K562 (cell line): ENCODE measurements at regions not wholly inside any gene's neighbourhood (a gene's known extent, or its start where the extent isn't known, plus 50 kb on each side); places are given as distances from the start of the nearest gene placed in this dataset.

Experiments
- ATAC-seq: fragments of 200-7000 bp; cut with Tn5 transposase; 3 replicates; pipeline ENCODE4 v1.9.1; 2020; ENCODE audit warnings: moderate library complexity
- BruUV-seq: library from RNA; stranded (reverse); fragments of 400-500 nt; replicated peaks from 2 replicates; lab custom pipeline; 2021; lab: Mats Ljungman, UMichigan
- CTCF ChIA-PET: fragments of 300-600 bp; formaldehyde crosslinking; extraction: SDS; loops from one replicate; lab custom pipeline; 2021; ENCODE audit warnings: low intra/inter-chr PET ratio; lab: Yijun Ruan, JAX
- POLR2A ChIA-PET: fragments of 300-600, 350-650 bp; sonication (Branson Sonifier 250); formaldehyde crosslinking; extraction: SDS; loops from one replicate; lab custom pipeline; 2021; ENCODE audit warnings: antibody characterized with exemption, inconsistent platforms; lab: Yijun Ruan, JAX
- DNase-seq, 4 experiments: peaks; one replicate each; pipeline versions ENCODE4 v3.0.0 to v3.0.0-alpha.2; 2011 to 2018; ENCODE audit warnings: low spot score in 3 of 4, mixed read lengths in 3 of 4; ENCODE audit errors: extremely low read depth in 1 of 4
- FAIRE-seq: peaks from 2 replicates; lab custom pipeline; 2011; peaks lifted over from hg19 to GRCh38; lab: Jason Lieb, UNC
- H2AFZ ChIP-seq: 2 replicates; pipeline ENCODE4 v1.6.0; 2011; ENCODE audit warnings: low read depth, low read length, control low read depth, inconsistent platforms
- H3K27ac ChIP-seq: fragments of 200-600 bp; 3 replicates; pipeline ENCODE4 v1.8.0; 2011; ENCODE audit warnings: low read depth, mild to moderate bottlenecking, control low read depth, inconsistent platforms, low read length, moderate library complexity, mixed read lengths; ENCODE audit errors: extremely low read depth
- H3K27me3 ChIP-seq, 2 experiments: fragments of 300-600 bp in 1 of 2; 2 replicates in 1 of 2; 3 replicates in 1 of 2; pipeline versions ENCODE4 v1.6.0 to v1.8.0; 2011; ENCODE audit warnings: inconsistent platforms in 2 of 2, low read length in 2 of 2, mild to moderate bottlenecking in 1 of 2, mixed read lengths in 1 of 2, moderate library complexity in 1 of 2; ENCODE audit not compliant: control insufficient read depth in 2 of 2, insufficient read depth in 2 of 2
- H3K36me3 ChIP-seq: fragments of 300-600 bp; 3 replicates; pipeline ENCODE4 v1.8.0; 2011; ENCODE audit warnings: mild to moderate bottlenecking, low read length, inconsistent platforms; ENCODE audit not compliant: control insufficient read depth, insufficient read depth
- H3K4me1 ChIP-seq, 2 experiments: fragments of 200-600 bp in 1 of 2; replicated peaks in 1 of 2; 2 replicates in 1 of 2; 3 replicates in 1 of 2; pipeline versions ENCODE4 v1.5.1 to v1.8.0; 2011; ENCODE audit warnings: inconsistent platforms in 2 of 2, low read length in 2 of 2, mild to moderate bottlenecking in 1 of 2, mixed read lengths in 1 of 2, moderate library complexity in 1 of 2; ENCODE audit not compliant: control insufficient read depth in 2 of 2, insufficient read depth in 2 of 2
- H3K4me2 ChIP-seq: 2 replicates; pipeline ENCODE4 v1.6.1; 2011; ENCODE audit warnings: low read length, control low read depth, inconsistent platforms, mixed read lengths; ENCODE audit not compliant: insufficient read depth
- H3K4me3 ChIP-seq: fragments of 200-600 bp; sonication (generic), shearing (Covaris generic); 2 replicates; pipeline ENCODE4 v1.5.1; 2016; ENCODE audit warnings: control low read depth, inconsistent platforms
- H3K79me2 ChIP-seq: fragments of 200-600 bp; 3 replicates; pipeline ENCODE4 v1.8.0; 2011; ENCODE audit warnings: low read length, inconsistent platforms; ENCODE audit not compliant: control insufficient read depth, insufficient read depth
- H3K9ac ChIP-seq, 2 experiments: 2 replicates each; pipeline versions ENCODE4 v1.6.0 to v1.6.1; 2011; ENCODE audit warnings: low read depth in 2 of 2, low read length in 2 of 2, control low read depth in 1 of 2, inconsistent platforms in 1 of 2, mild to moderate bottlenecking in 1 of 2, mixed read lengths in 1 of 2; ENCODE audit not compliant: insufficient read depth in 1 of 2
- H3K9me1 ChIP-seq: one replicate; pipeline ENCODE4 v1.6.0; 2011; ENCODE audit warnings: inconsistent platforms, mild to moderate bottlenecking, low read length, moderate library complexity; ENCODE audit not compliant: control insufficient read depth, insufficient read depth
- H3K9me3 ChIP-seq: replicated peaks from 2 replicates; pipeline ENCODE4 v1.5.1; 2011; ENCODE audit warnings: low read depth, low read length, inconsistent platforms; ENCODE audit not compliant: control insufficient read depth, insufficient read depth
- H4K20me1 ChIP-seq: replicated peaks from 2 replicates; pipeline ENCODE4 v1.6.1; 2011; ENCODE audit warnings: low read length, inconsistent platforms, mixed read lengths; ENCODE audit not compliant: control insufficient read depth, insufficient read depth
- ETV1 ChIP-seq: fragments of 450-650 bp; conservative IDR thresholded peaks from 2 replicates; pipeline ENCODE4 v1.6.1; 2016; ENCODE audit warnings: missing genetic modification characterization, control low read depth, low read depth, missing compliant biosample characterization
- ETV5 ChIP-seq: sonication (generic); formaldehyde crosslinking; IDR thresholded peaks from 2 replicates; pipeline ENCODE4 v1.4.0; 2020; ENCODE audit warnings: low read depth, mild to moderate bottlenecking, missing genetic modification reagents
- EWSR1 ChIP-seq: fragments of 450-650 bp; IDR thresholded peaks from 2 replicates; pipeline ENCODE4 v1.6.1; 2018; ENCODE audit warnings: borderline replicate concordance, mild to moderate bottlenecking, low read depth, moderate library complexity; ENCODE audit not compliant: partially characterized antibody
- KDM5B ChIP-seq: fragments of 200-600 bp; sonication (generic); IDR thresholded peaks from 2 replicates; pipeline ENCODE4 v1.6.1; 2012; ENCODE audit warnings: low read depth, mild to moderate bottlenecking, moderate library complexity, low read length, control low read depth, inconsistent platforms; ENCODE audit not compliant: insufficient replicate concordance
- MYNN ChIP-seq, 2 experiments: sonication (generic); formaldehyde crosslinking in 1 of 2; IDR thresholded peaks; 2 replicates each; pipeline versions ENCODE4 v1.5.0 to v1.6.1; 2016 to 2020; ENCODE audit warnings: antibody characterized with exemption in 1 of 2, missing genetic modification reagents in 1 of 2
- NCOA6 ChIP-seq: fragments of 450-650 bp; IDR thresholded peaks from 2 replicates; pipeline ENCODE4 v1.6.1; 2017; ENCODE audit warnings: mild to moderate bottlenecking
- ZNF384 ChIP-seq: IDR thresholded peaks from 2 replicates; pipeline ENCODE4 v1.6.1; 2012; ENCODE audit warnings: low read depth, low read length, improper control_type of control experiment
- ZNF561 ChIP-seq: fragments of 450-650 bp; formaldehyde crosslinking; conservative IDR thresholded peaks from 2 replicates; pipeline ENCODE4 v1.4.0; 2020; ENCODE audit warnings: mild to moderate bottlenecking, moderate library complexity
- ZNF644 ChIP-seq: fragments of 200-800 bp; sonication (Bioruptor generic); IDR thresholded peaks from 2 replicates; pipeline ENCODE4 v1.6.1; 2016; ENCODE audit warnings: low read depth, missing genetic modification characterization, missing compliant biosample characterization
- ZNF764 ChIP-seq: fragments of 250-450 bp; sonication (Bioruptor Pico); IDR thresholded peaks from 2 replicates; pipeline ENCODE4 v1.4.0; 2020; ENCODE audit warnings: low read depth, mild to moderate bottlenecking, moderate library complexity
- WGBS: fragments of 100-300 bp; shearing (Covaris generic); methylation state at CpG from one replicate; pipeline ENCODE4 v1.1.6; 2016; ENCODE audit warnings: low coverage, mixed read lengths; ENCODE audit not compliant: insufficient coverage; ENCODE audit errors: missing lambda C conversion rate; 5-methylcytosine and 5-hydroxymethylcytosine counted together
- in situ Hi-C: fragments of 300-500 bp; cut with MboI; formaldehyde crosslinking; loops from 4 replicates; pipeline ENCODE4 v1.15.0; 2018; ENCODE audit warnings: inconsistent platforms, mixed read lengths
- intact Hi-C: fragments of 100-400 bp; cut with micrococcal nuclease; formaldehyde crosslinking; loops from 2 replicates; pipeline ENCODE4 v1.14.2; 2022
- TF ChIP-seq, protein P1 (sequence below), 3 experiments: fragments of 200-800 bp in 1 of 3; fragments of 250-450 bp in 1 of 3; fragments of 450-650 bp in 1 of 3; sonication (Bioruptor Pico) in 1 of 3; sonication (Bioruptor generic) in 1 of 3; formaldehyde crosslinking in 1 of 3; IDR thresholded peaks; 2 replicates each; pipeline versions ENCODE4 v1.6.1 to v1.8.0; 2016 to 2022; ENCODE audit warnings: mild to moderate bottlenecking in 2 of 3, missing genetic modification characterization in 2 of 3, missing compliant biosample characterization in 1 of 3, moderate library complexity in 1 of 3
- TF ChIP-seq, protein P2 (sequence below): fragments of 250-450 bp; sonication (Bioruptor Pico); IDR thresholded peaks from 2 replicates; pipeline ENCODE4 v1.4.0; 2020; ENCODE audit warnings: borderline replicate concordance
- TF ChIP-seq, protein P3 (sequence below), 2 experiments: fragments of 450-650 bp; conservative IDR thresholded peaks; 2 replicates each; pipeline ENCODE4 v1.6.1; 2017; ENCODE audit warnings: mild to moderate bottlenecking in 2 of 2, moderate library complexity in 2 of 2
- TF ChIP-seq, protein P4 (sequence below): fragments of 450-650 bp; formaldehyde crosslinking; IDR thresholded peaks from 2 replicates; pipeline ENCODE4 v1.4.0; 2020; ENCODE audit warnings: mild to moderate bottlenecking, mixed read lengths

DNA sequence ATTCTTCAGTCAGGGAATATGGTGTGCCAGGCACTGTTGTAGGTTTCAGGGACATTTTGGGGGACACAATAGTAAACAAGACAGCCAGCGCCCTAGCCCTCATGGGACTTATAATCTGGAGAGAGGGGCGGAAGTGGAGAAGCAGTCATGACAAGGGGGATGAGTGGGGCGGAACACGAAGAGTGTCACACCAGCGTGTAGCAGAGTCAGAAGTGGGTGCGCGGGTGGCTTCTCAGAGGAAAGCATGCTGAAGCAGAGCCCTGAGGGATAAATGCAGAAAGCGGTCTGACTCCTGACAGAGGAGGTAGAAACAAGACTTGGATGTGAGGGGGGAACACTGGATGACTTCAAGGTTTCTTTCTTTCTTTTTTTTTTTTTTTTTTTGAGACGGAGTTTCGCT, 160.3 kb upstream of the LYZL2 start:
- CTCF ChIA-PET = no interaction called here
- Histone ChIP-seq H4K20me1 (no peaks in the 10 kb centered on the region), H3K36me3 (no peaks in the 10 kb centered on the region), H3K9ac (no peak overlapping the region), H3K4me3 (no peak overlapping the region), H3K27ac (no peak overlapping the region), H3K4me1 (peaks cover 0 to 5% of the 10 kb centered on the region in 2 experiments; a peak in 1 of 5 replicates), H3K79me2 (no peaks in the 10 kb centered on the region), H3K9me1 (no peaks in the 10 kb centered on the region), H2AFZ (no peak overlapping the region), H3K27me3 (peaks cover 2 to 33% of the 10 kb centered on the region in 2 experiments; a peak in 3 of 5 replicates), H3K4me2 (no peak overlapping the region), H3K9me3 (no peaks in the 10 kb centered on the region)
- ATAC-seq (no peak), DNase-seq (no peak), FAIRE-seq (no peak)
- intact Hi-C loops (loop anchor here (10.0 kb wide), 2 partner anchors 295 to 1015 kb away; no protein-coding TSS in a partner anchor), in situ Hi-C loops (no loop called here)
- 2% methylated on average over 8 of the region's 10 CpGs for WGBS
- POLR2A ChIA-PET = no interaction called here
- no TSS peak for BruUV-seq
- TF ChIP-seq, protein P1, sequence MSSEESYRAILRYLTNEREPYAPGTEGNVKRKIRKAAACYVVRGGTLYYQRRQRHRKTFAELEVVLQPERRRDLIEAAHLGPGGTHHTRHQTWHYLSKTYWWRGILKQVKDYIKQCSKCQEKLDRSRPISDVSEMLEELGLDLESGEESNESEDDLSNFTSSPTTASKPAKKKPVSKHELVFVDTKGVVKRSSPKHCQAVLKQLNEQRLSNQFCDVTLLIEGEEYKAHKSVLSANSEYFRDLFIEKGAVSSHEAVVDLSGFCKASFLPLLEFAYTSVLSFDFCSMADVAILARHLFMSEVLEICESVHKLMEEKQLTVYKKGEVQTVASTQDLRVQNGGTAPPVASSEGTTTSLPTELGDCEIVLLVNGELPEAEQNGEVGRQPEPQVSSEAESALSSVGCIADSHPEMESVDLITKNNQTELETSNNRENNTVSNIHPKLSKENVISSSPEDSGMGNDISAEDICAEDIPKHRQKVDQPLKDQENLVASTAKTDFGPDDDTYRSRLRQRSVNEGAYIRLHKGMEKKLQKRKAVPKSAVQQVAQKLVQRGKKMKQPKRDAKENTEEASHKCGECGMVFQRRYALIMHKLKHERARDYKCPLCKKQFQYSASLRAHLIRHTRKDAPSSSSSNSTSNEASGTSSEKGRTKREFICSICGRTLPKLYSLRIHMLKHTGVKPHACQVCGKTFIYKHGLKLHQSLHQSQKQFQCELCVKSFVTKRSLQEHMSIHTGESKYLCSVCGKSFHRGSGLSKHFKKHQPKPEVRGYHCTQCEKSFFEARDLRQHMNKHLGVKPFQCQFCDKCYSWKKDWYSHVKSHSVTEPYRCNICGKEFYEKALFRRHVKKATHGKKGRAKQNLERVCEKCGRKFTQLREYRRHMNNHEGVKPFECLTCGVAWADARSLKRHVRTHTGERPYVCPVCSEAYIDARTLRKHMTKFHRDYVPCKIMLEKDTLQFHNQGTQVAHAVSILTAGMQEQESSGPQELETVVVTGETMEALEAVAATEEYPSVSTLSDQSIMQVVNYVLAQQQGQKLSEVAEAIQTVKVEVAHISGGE (CRISPR knock-in tag; IDR thresholded peaks at IDR 0.05) = no peak
- TF ChIP-seq ETV1 (tag) (no peak), MYNN (IDR thresholded peaks at IDR 0.05) (no peak), MYNN (CRISPR knock-in tag; IDR thresholded peaks at IDR 0.05) (no peak), ETV5 (CRISPR knock-in tag) (no peak), ZNF384 (no peak), EWSR1 (no peak), NCOA6 (no peak), ZNF561 (no peak), ZNF644 (tag) (no peak), ZNF764 (no peak), KDM5B (no peak)
- TF ChIP-seq, protein P2, sequence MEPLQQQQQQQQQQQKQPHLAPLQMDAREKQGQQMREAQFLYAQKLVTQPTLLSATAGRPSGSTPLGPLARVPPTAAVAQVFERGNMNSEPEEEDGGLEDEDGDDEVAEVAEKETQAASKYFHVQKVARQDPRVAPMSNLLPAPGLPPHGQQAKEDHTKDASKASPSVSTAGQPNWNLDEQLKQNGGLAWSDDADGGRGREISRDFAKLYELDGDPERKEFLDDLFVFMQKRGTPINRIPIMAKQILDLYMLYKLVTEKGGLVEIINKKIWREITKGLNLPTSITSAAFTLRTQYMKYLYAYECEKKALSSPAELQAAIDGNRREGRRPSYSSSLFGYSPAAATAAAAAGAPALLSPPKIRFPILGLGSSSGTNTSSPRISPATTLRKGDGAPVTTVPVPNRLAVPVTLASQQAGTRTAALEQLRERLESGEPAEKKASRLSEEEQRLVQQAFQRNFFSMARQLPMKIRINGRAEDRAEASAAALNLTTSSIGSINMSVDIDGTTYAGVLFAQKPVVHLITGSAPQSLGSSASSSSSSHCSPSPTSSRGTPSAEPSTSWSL (CRISPR knock-in tag) = no peak
- TF ChIP-seq, protein P3, sequence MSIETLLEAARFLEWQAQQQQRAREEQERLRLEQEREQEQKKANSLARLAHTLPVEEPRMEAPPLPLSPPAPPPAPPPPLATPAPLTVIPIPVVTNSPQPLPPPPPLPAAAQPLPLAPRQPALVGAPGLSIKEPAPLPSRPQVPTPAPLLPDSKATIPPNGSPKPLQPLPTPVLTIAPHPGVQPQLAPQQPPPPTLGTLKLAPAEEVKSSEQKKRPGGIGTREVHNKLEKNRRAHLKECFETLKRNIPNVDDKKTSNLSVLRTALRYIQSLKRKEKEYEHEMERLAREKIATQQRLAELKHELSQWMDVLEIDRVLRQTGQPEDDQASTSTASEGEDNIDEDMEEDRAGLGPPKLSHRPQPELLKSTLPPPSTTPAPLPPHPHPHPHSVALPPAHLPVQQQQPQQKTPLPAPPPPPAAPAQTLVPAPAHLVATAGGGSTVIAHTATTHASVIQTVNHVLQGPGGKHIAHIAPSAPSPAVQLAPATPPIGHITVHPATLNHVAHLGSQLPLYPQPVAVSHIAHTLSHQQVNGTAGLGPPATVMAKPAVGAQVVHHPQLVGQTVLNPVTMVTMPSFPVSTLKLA (conservative IDR thresholded peaks at IDR 0.05) = no peak
- TF ChIP-seq, protein P4, sequence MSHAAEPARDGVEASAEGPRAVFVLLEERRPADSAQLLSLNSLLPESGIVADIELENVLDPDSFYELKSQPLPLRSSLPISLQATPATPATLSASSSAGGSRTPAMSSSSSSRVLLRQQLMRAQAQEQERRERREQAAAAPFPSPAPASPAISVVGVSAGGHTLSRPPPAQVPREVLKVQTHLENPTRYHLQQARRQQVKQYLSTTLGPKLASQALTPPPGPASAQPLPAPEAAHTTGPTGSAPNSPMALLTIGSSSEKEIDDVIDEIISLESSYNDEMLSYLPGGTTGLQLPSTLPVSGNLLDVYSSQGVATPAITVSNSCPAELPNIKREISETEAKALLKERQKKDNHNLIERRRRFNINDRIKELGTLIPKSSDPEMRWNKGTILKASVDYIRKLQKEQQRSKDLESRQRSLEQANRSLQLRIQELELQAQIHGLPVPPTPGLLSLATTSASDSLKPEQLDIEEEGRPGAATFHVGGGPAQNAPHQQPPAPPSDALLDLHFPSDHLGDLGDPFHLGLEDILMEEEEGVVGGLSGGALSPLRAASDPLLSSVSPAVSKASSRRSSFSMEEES (CRISPR knock-in tag) = no peak
